ENCODE measurements at regions not wholly inside any gene's neighbourhood (a gene's known extent, or its start where the extent isn't known, plus 50 kb on each side); places are given as distances from the start of the nearest gene placed in this dataset.

GRCh38 chr3:22088204-22088603 lies 337.2 kb upstream of the ZNF385D start:
- no peak for ATAC-seq (replicated peaks)
- Mint-ChIP-seq H3K27ac (no peak overlapping the region), H3K36me3 (ENCODE audit: low read depth) (no peaks in the 10 kb centered on the region), H3K9me3 (peaks cover 7% of the 10 kb centered on the region), H3K27me3 (no peaks in the 10 kb centered on the region), H3K4me1 (no peaks in the 10 kb centered on the region), H3K4me3 (no peak overlapping the region)

DNA sequence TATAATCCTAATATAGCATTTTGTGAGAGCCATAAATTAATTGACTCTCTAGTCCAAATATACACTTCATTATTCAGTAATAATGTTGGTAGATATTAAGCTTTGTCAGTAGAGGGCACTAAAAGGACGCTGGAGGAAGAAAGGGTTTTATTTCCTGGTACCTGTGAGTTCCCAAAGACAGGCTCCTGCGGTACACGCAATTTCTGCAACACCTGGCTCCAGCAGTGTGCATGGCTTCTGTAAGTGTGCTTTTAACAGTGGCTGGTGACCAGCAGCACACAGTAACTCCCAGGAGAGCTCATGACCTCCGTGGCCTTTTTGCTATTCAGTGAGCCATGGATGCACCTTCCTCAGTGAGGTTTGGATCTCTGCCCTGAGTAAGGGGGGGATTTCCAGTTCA lies 338.3 kb upstream of the ZNF385D start:
- Mint-ChIP-seq H3K9me3 (peaks cover 7% of the 10 kb centered on the region), H3K4me3 (no peak overlapping the region)

DNA sequence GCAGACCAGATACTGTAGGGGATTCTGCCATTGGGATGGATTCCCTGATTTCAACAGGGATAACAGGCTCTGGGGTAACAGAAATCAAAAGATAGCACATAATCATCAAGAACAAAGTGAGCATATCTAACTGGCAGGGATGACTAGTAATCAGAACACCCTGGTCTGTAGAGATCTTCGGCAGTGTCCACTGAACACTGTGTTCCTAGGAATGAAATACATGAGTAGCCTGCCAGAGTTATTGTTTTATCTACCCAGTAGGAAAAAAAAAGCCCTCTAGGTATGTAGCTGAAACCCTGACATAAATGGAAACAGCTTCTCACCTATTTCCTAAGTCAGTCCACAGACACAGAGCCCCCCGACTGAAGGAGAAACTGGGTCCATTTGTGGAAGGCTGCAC lies 340.3 kb upstream of the ZNF385D start:
- H3K27ac Mint-ChIP-seq = no peak overlapping the region
- ATAC-seq (replicated peaks) = no peak
- H3K9me3 Mint-ChIP-seq = peaks cover 5% of the 10 kb centered on the region
- H3K27me3 Mint-ChIP-seq = no peaks in the 10 kb centered on the region
- H3K4me3 Mint-ChIP-seq = no peak overlapping the region
- H3K36me3 Mint-ChIP-seq (ENCODE audit: low read depth) = no peaks in the 10 kb centered on the region
- no peaks in the 10 kb centered on the region for H3K4me1 Mint-ChIP-seq

More for the DNA sequence above, 338.3 kb upstream of the ZNF385D start:
- H3K4me1 Mint-ChIP-seq = no peaks in the 10 kb centered on the region
- H3K36me3 Mint-ChIP-seq (ENCODE audit: low read depth) = no peaks in the 10 kb centered on the region
- H3K27ac Mint-ChIP-seq = no peak overlapping the region
- no peak for ATAC-seq (replicated peaks)
- H3K27me3 Mint-ChIP-seq = no peaks in the 10 kb centered on the region

GRCh38 chr3:22098021-22098420 lies 347.0 kb upstream of the ZNF385D start:
- H3K9me3 Mint-ChIP-seq = peaks cover 8% of the 10 kb centered on the region
- H3K4me1 Mint-ChIP-seq = no peaks in the 10 kb centered on the region
- no peaks in the 10 kb centered on the region for H3K36me3 Mint-ChIP-seq (ENCODE audit: low read depth)
- ATAC-seq (replicated peaks) = no peak
- H3K27ac Mint-ChIP-seq = no peak overlapping the region
- H3K4me3 Mint-ChIP-seq = no peak overlapping the region
- H3K27me3 Mint-ChIP-seq = no peaks in the 10 kb centered on the region

GRCh38 chr3:22101351-22101750 lies 350.3 kb upstream of the ZNF385D start:
- Mint-ChIP-seq H3K36me3 (ENCODE audit: low read depth) (no peaks in the 10 kb centered on the region), H3K27ac (no peak overlapping the region), H3K9me3 (peaks cover 3% of the 10 kb centered on the region), H3K27me3 (no peaks in the 10 kb centered on the region), H3K4me1 (no peaks in the 10 kb centered on the region), H3K4me3 (no peak overlapping the region)
- no peak for ATAC-seq (replicated peaks)

DNA sequence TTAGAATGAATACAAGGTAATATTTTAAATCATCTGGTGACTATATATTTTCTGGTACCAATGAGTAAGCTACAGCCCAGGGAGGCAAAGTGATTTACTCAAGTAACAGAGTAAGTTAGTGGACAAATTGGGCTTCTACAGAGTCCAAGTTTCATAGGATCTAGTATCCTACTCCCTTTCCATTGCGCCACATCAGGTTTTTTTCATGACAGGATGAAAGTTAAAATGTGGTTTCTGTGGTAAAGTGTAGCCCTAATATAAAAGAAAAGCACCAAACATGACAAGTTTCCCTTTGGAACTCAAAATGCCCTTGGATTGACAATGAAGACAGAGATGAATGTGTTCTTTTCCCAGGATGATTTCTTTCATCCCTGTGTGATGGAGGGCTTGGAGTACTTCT lies 350.8 kb upstream of the ZNF385D start:
- no peak for ATAC-seq (replicated peaks)
- Mint-ChIP-seq H3K4me1 (no peaks in the 10 kb centered on the region), H3K27ac (no peak overlapping the region), H3K27me3 (no peaks in the 10 kb centered on the region), H3K4me3 (no peak overlapping the region), H3K9me3 (peaks cover 7% of the 10 kb centered on the region), H3K36me3 (ENCODE audit: low read depth) (no peaks in the 10 kb centered on the region)

DNA sequence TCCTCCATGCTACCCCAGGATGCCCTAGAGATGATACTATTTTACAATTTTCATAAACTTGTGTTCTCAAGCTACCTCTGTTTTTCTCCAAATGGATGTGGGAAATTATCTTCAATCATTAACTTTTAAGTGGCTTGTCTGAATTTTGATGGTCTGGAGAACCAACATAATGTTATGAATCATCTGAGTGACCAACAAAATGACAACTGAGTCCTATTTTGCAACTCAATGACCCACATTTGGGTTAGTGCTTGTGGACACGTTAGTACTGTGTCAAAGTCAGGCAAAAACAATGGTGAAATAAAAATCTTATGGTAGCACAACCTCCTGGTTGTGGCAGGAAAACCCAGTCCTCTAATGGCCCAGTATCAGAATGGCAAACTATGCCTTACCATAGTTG lies 352.4 kb upstream of the ZNF385D start:
- Mint-ChIP-seq H3K36me3 (ENCODE audit: low read depth) (no peaks in the 10 kb centered on the region), H3K4me3 (no peak overlapping the region), H3K27me3 (no peaks in the 10 kb centered on the region), H3K4me1 (no peaks in the 10 kb centered on the region), H3K27ac (no peak overlapping the region), H3K9me3 (peaks cover 7% of the 10 kb centered on the region)
- ATAC-seq (replicated peaks) = no peak

DNA sequence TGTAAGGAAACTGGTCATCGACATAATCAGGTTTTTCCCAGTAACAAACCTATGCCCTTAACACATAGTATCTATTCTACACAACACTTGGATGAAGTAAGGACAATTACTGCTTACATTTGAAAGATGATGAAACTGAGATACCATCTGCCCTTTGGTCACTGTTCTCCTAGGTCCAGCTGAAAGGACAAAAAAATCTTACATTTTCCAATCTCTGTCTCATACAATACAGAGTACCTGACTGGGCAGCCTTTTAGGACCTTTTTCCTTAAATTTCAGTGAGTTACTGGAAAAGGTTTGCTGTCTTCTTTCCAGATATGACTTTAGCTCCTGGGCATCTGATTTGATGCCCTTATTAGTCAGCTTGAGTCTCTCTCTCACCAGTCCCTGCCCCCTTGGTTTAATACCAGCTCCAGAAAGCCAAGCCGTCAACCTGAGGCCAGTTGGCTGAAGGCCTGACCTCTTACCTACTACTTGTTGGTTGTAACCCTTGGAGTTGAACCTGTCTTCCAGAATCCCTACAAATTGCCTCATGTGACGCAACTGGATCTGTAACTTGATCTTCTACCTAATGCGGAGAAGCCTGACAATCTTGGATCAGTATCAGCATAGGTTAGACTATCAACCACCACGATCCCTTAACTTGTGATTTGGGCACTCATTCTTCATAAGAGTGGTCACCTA lies 355.3 kb upstream of the ZNF385D start:
- Mint-ChIP-seq H3K4me1 (no peaks in the 10 kb centered on the region), H3K9me3 (peaks cover 4% of the 10 kb centered on the region), H3K36me3 (ENCODE audit: low read depth) (no peaks in the 10 kb centered on the region), H3K27ac (no peak overlapping the region), H3K27me3 (no peaks in the 10 kb centered on the region), H3K4me3 (no peak overlapping the region)
- ATAC-seq (replicated peaks) = no peak

GRCh38 chr3:22111226-22111625 lies 360.2 kb upstream of the ZNF385D start:
- Mint-ChIP-seq H3K4me1 (no peaks in the 10 kb centered on the region), H3K36me3 (ENCODE audit: low read depth) (no peaks in the 10 kb centered on the region), H3K4me3 (no peak overlapping the region), H3K27me3 (no peaks in the 10 kb centered on the region), H3K27ac (no peak overlapping the region), H3K9me3 (peaks cover 4% of the 10 kb centered on the region)
- ATAC-seq (replicated peaks) = no peak

DNA sequence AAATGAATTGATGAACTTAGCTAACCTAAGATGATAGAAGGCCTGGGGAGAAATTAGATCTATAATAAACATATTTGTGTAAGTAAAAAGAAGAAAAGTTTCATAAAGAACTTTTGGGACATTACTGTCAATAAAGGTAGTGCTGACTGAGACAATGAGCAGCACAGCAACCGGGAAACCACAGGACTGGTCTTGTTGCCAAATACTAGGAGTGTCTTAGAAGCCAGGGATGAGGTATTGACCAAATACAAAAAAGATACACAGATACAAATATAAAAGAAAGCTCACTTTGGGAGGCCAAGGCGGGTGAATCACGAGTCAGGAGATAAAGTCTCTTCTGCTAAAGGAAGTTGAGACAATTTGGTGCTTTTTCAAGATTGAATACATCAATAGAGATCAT lies 362.4 kb upstream of the ZNF385D start:
- H3K9me3 Mint-ChIP-seq = no peaks in the 10 kb centered on the region
- no peak overlapping the region for H3K4me3 Mint-ChIP-seq
- ATAC-seq (replicated peaks) = no peak
- no peaks in the 10 kb centered on the region for H3K27me3 Mint-ChIP-seq
- H3K27ac Mint-ChIP-seq = no peak overlapping the region
- H3K36me3 Mint-ChIP-seq (ENCODE audit: low read depth) = no peaks in the 10 kb centered on the region
- H3K4me1 Mint-ChIP-seq = no peaks in the 10 kb centered on the region

- Mint-ChIP-seq H3K4me1 (no peaks in the 10 kb centered on the region), H3K4me3 (no peak overlapping the region), H3K9me3 (no peaks in the 10 kb centered on the region), H3K27me3 (no peaks in the 10 kb centered on the region), H3K36me3 (ENCODE audit: low read depth) (no peaks in the 10 kb centered on the region), H3K27ac (no peak overlapping the region)
- no peak for ATAC-seq (replicated peaks)
Measured at GRCh38 chr3:22115581-22115980, 364.6 kb upstream of the ZNF385D start.

DNA sequence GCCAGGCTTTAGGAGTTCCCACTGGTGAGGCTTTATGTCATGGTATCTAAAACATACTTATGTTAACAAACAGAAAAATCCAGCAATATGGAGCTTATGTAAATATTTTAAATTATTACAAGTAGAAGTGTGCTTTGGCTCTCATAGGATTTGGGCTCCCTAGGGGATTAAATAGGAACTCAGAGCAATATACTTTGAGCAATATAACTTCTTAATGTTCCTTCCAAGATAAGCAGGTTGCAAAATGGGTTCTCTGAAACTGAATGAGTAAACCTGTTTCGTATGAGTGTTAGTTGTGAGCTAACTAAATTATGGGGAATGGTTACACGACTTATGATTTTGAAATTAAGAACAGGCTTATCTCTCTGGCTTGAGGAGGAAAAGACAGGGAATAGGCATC lies 366.1 kb upstream of the ZNF385D start:
- no peak for ATAC-seq (replicated peaks)
- no peaks in the 10 kb centered on the region for H3K4me1 Mint-ChIP-seq
- no peaks in the 10 kb centered on the region for H3K9me3 Mint-ChIP-seq
- H3K4me3 Mint-ChIP-seq = no peak overlapping the region
- H3K36me3 Mint-ChIP-seq (ENCODE audit: low read depth) = no peaks in the 10 kb centered on the region
- no peak overlapping the region for H3K27ac Mint-ChIP-seq
- H3K27me3 Mint-ChIP-seq = no peaks in the 10 kb centered on the region

DNA sequence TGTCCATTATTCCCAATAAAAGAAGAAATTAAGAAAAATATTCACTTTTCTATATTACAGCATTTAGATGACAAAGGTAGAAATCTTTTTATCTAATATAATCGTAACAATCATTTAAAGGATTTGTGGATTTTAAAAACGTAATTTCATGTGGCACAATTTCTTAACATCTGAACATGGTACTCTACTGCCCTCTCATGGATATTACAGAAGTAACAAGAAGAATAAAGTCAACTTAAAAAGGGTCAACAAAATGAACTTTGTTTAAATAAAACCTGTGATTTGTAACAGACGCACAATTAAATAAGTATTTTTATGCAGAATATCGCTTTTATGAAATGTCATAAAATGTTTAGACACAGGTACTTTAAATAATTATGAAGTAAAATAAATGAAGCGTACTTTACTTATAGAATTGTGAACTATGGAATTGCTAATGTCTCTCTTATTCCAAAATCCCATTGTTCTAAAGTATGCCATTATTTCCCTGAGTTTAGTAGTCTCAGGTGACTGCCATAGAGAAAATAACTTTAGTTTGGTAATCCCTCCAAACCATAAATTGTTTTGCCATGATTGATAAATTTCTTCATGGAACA lies 366.8 kb upstream of the ZNF385D start:
- ATAC-seq (replicated peaks) = no peak
- Mint-ChIP-seq H3K36me3 (ENCODE audit: low read depth) (no peaks in the 10 kb centered on the region), H3K9me3 (no peaks in the 10 kb centered on the region), H3K27me3 (no peaks in the 10 kb centered on the region), H3K27ac (no peak overlapping the region), H3K4me3 (no peak overlapping the region), H3K4me1 (no peaks in the 10 kb centered on the region)

- no peaks in the 10 kb centered on the region for H3K9me3 Mint-ChIP-seq
- H3K27ac Mint-ChIP-seq = no peak overlapping the region
- no peaks in the 10 kb centered on the region for H3K36me3 Mint-ChIP-seq (ENCODE audit: low read depth)
- H3K27me3 Mint-ChIP-seq = no peaks in the 10 kb centered on the region
- H3K4me3 Mint-ChIP-seq = no peak overlapping the region
- no peaks in the 10 kb centered on the region for H3K4me1 Mint-ChIP-seq
- no peak for ATAC-seq (replicated peaks)
Measured at GRCh38 chr3:22118542-22118941, 367.5 kb upstream of the ZNF385D start.

DNA sequence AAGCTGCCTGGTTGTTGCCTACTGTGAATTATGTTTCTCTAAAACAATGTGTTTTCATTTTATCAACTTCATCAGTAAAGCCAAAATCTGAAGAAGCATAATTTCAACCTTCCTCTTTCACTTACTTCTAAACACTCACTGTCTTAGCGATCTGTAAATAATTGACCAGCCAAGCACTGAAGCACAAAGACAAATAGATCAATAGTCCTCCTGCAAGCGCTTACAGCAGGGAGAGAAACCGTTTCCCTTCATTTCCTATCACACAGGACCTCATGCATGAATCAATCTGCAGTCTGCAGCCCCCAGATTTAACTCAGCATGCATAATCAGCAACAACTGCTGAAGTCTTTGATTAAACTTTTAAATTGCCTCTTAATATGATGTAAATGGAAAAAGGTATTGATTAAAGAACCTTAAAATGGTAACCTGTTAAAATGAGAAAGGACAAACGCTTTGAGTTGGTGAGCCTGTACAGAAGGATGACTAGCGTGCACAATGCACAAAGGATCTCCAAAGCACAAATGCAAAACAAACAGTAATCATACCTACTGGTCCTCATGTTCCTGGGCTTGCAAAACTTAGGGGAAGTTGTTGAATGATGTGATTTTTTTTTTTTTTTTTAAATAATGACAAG lies 370.2 kb upstream of the ZNF385D start:
- Mint-ChIP-seq H3K4me3 (no peak overlapping the region), H3K4me1 (no peaks in the 10 kb centered on the region), H3K27me3 (no peaks in the 10 kb centered on the region), H3K9me3 (no peaks in the 10 kb centered on the region), H3K36me3 (ENCODE audit: low read depth) (no peaks in the 10 kb centered on the region), H3K27ac (no peak overlapping the region)
- no peak for ATAC-seq (replicated peaks)

Measured in activated T-helper 17 cell treated with anti-CD3 and anti-CD28 coated beads, Interleukin-2, amount 50 U/mL, for 72 hours (primary cell).